ENCODE measurements at regions not wholly inside any gene's neighbourhood (a gene's known extent, or its start where the extent isn't known, plus 50 kb on each side); places are given as distances from the start of the nearest gene placed in this dataset.

DNA sequence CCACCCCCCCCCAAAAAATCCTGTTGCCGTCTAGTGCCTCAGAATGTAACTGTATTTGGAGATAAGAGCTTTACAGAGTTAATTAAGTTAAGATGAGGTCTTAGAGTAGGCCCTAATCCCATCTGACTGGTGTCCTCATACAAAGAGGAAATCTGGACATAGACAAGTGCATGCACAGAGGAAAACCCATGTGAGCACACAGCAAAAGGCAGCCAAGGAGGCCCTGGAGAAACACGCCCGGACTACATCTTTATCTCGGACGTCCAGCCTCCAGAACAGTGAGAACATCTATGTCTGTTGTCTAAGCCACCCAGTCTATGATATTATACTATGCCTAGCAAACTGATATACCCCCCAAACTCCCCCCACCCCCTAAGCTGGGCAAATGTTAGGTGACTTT, 193.8 kb downstream of the KATNAL1 start:
- H3K4me2 ChIP-seq (ENCODE audit: unreplicated experiment): peak overlapping the region; percentile 86
- 43 to 56% methylated on average over 5 of the region's 5 CpGs for WGBS, 2 experiments (ENCODE audit: low coverage in 1 of 2, low lambda C conversion rate in 2 of 2, missing lambda C conversion rate in 2 of 2)
- H2AFZ ChIP-seq: peak overlapping the region; percentile 76; the same call in 1 of the 2 replicates
- in situ Hi-C loops (cut with MboI): loop anchor here (10.0 to 25.0 kb wide), 3 partner anchors 176 to 599 kb away; no protein-coding TSS in a partner anchor
- no peak for TF ChIP-seq EZH2phosphoT487 (IDR thresholded peaks at IDR 0.05; ENCODE audit: insufficient read depth, low read depth)
- TF ChIP-seq EZH2 (IDR thresholded peaks at IDR 0.05; ENCODE audit: insufficient read depth, poor library complexity, severe bottlenecking): no peak
- H3K79me2 ChIP-seq (ENCODE audit: insufficient read depth): 0 out of 2 replicates have a peak, but pooled peaks cover 10% of the 10 kb centered on the region
- no peaks in the 10 kb centered on the region for H4K20me1 ChIP-seq (ENCODE audit: insufficient read depth)
- peaks cover 31% of the 10 kb centered on the region for H3K4me1 ChIP-seq (ENCODE audit: insufficient read depth)
- peaks cover 18% of the 10 kb centered on the region for H3F3A ChIP-seq (ENCODE audit: insufficient read depth)
- H3K4me3 ChIP-seq: peak overlapping the region; percentile 6; the same call in 1 of the 2 replicates
- no peaks in the 10 kb centered on the region for H3K27me3 ChIP-seq (replicated peaks; ENCODE audit: insufficient read depth)
- peak overlapping the region; percentile 73; the same call in 1 of the 2 replicates for H3K9ac ChIP-seq
- no peaks in the 10 kb centered on the region for H3K36me3 ChIP-seq (ENCODE audit: low read depth)
- H3K27ac ChIP-seq: peak overlapping the region; percentile 57
- H3K9me3 ChIP-seq (ENCODE audit: low read depth): no peaks in the 10 kb centered on the region
- no peaks in the 10 kb centered on the region for H3K9me2 ChIP-seq (ENCODE audit: insufficient read depth)
- DNase-seq: peak; percentile 39

DNA sequence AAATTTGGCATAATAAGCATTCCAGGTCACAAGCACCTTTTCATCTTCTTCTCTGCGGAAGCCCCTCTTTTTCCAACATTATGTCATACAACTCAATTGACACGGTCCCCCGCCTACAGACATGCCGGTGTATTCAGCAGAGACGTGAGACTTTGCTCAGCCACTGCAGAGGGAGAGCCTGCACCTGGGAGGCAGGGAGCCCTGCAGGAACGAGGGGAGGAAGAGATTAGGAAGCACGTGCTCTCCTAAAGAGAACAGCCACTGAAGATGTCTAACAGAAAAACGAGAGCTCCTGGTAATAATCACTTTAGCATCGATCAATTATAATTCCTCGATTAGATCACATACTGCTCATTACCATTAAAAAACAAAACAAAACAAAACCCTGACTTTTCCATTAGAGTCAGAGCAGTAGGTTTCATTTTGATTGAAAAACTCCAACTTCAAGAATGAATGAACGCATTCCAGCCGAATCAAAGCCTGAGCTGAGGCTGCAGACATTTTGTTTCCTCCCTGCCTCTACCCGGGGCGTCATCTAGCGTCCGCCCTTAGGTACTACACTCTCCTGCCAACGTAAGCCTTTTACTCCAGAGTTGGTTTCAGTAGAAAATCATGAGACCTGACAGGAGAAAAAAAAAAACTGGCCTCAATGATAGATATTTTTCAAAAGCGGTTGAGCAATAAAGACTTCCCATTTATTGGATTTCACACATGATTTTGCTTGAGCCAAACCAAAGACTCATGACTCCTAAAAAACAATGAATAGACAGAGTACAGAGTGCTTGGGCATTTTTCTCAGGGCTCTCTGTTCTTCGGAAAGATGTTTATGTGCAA, 194.5 kb downstream of the KATNAL1 start:
- no peaks in the 10 kb centered on the region for H4K20me1 ChIP-seq (ENCODE audit: insufficient read depth)
- no peaks in the 10 kb centered on the region for H3K36me3 ChIP-seq (ENCODE audit: low read depth)
- H3K4me3 ChIP-seq: peak overlapping the region; percentile 47
- peak overlapping the region; percentile 73; the same call in 1 of the 2 replicates for H3K9ac ChIP-seq
- 16 to 17% methylated on average over 19 of the region's 19 CpGs for WGBS, 2 experiments (ENCODE audit: low coverage in 1 of 2, low lambda C conversion rate in 2 of 2, missing lambda C conversion rate in 2 of 2)
- H3K4me2 ChIP-seq (ENCODE audit: unreplicated experiment): peak overlapping the region; percentile 49
- peak overlapping the region; percentile 57 for H3K27ac ChIP-seq
- in situ Hi-C loops (cut with MboI): loop anchor here (10.0 to 25.0 kb wide), 3 partner anchors 176 to 598 kb away; no protein-coding TSS in a partner anchor
- peak; percentile 92 for DNase-seq
- 0 out of 2 replicates have a peak, but pooled peaks cover 10% of the 10 kb centered on the region for H3K79me2 ChIP-seq (ENCODE audit: insufficient read depth)
- H3K27me3 ChIP-seq (replicated peaks; ENCODE audit: insufficient read depth): no peaks in the 10 kb centered on the region
- H3F3A ChIP-seq (ENCODE audit: insufficient read depth): peaks cover 13% of the 10 kb centered on the region
- no peak for TF ChIP-seq EZH2phosphoT487 (IDR thresholded peaks at IDR 0.05; ENCODE audit: insufficient read depth, low read depth)
- TF ChIP-seq EZH2 (IDR thresholded peaks at IDR 0.05; ENCODE audit: insufficient read depth, poor library complexity, severe bottlenecking): no peak
- H2AFZ ChIP-seq: peak overlapping the region; percentile 47
- no peaks in the 10 kb centered on the region for H3K9me2 ChIP-seq (ENCODE audit: insufficient read depth)
- no peaks in the 10 kb centered on the region for H3K9me3 ChIP-seq (ENCODE audit: low read depth)
- peaks cover 32% of the 10 kb centered on the region for H3K4me1 ChIP-seq (ENCODE audit: insufficient read depth)

DNA sequence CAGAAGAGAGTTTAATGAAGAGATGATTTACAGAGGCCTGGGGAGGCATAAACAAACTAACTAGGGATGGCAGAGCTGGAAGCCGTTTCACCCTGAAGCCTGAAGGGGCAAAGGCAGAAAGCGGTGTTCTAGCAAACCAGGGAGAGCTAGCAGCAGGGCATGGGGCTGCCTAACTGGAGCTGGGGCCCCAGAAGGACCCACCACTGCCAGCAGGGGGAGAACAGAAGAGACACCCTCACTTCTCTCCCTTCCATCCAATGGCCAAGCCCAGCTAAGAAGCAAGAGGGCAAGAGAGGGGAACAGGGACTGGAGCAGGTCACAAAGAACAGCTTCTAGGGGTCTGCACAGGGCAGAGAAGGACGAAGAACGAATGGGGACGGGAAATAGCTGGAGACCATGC, 195.5 kb downstream of the KATNAL1 start:
- H2AFZ ChIP-seq: no peak overlapping the region
- no peaks in the 10 kb centered on the region for H3K27me3 ChIP-seq (replicated peaks; ENCODE audit: insufficient read depth)
- H3K9me2 ChIP-seq (ENCODE audit: insufficient read depth): no peaks in the 10 kb centered on the region
- H4K20me1 ChIP-seq (ENCODE audit: insufficient read depth): no peaks in the 10 kb centered on the region
- no peaks in the 10 kb centered on the region for H3K36me3 ChIP-seq (ENCODE audit: low read depth)
- H3K79me2 ChIP-seq (ENCODE audit: insufficient read depth): 0 out of 2 replicates have a peak, but pooled peaks cover 10% of the 10 kb centered on the region
- TF ChIP-seq EZH2phosphoT487 (IDR thresholded peaks at IDR 0.05; ENCODE audit: insufficient read depth, low read depth): no peak
- no peak for TF ChIP-seq EZH2 (IDR thresholded peaks at IDR 0.05; ENCODE audit: insufficient read depth, poor library complexity, severe bottlenecking)
- no peak overlapping the region for H3K4me2 ChIP-seq (ENCODE audit: unreplicated experiment)
- WGBS, 2 experiments (ENCODE audit: low coverage in 1 of 2, low lambda C conversion rate in 2 of 2, missing lambda C conversion rate in 2 of 2): 87 to 91% methylated on average over 5 of the region's 5 CpGs
- no peaks in the 10 kb centered on the region for H3K9me3 ChIP-seq (ENCODE audit: low read depth)
- H3K9ac ChIP-seq: no peak overlapping the region
- in situ Hi-C loops (cut with MboI): loop anchor here (10.0 to 25.0 kb wide), 3 partner anchors 175 to 597 kb away; no protein-coding TSS in a partner anchor
- H3K4me3 ChIP-seq: no peak overlapping the region
- peak; percentile 42 for DNase-seq
- H3K27ac ChIP-seq: no peak overlapping the region
- H3K4me1 ChIP-seq (ENCODE audit: insufficient read depth): peaks cover 38% of the 10 kb centered on the region
- H3F3A ChIP-seq (ENCODE audit: insufficient read depth): peaks cover 13% of the 10 kb centered on the region

DNA sequence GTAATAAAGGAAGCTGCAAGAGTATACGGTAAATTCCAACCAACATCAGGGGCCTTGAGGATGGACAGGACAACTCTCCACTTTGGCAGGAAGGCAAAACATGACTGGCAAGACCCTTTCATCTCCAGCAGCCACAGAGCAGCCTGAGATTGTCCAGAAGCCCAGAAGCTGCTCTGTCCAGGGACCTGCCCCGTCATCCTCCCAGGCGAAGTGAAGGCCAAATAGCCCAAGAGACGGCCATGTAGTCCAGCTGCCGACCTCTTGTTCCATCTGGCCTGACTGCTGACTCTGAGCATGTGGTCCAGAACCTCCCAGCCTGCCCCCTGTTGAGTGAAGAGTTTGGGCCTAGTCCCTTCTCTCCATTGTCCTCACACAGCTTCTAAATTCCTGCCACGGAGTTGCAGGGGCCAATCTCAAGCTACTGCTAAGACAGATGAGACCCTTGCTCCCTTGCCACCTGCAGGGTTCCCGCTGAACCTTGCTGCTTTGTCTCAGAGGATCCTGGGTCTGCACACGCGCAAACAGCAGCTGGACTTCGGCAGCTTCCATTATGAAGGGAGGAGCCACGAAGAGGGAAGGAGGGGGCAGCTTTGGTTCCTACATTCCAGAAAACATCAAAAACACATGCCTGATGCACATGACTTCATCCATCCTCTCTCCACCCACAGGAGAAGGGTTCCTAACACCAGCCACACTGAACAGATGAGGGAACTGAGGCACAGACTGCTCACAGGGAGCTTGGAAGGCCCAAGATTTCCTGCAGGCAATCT, 196.9 kb downstream of the KATNAL1 start:
- no peak overlapping the region for H3K4me3 ChIP-seq
- peak; percentile 58 for DNase-seq
- in situ Hi-C loops (cut with MboI): loop anchor here (10.0 to 25.0 kb wide), 3 partner anchors 173 to 596 kb away; no protein-coding TSS in a partner anchor

More for the DNA sequence above, 196.9 kb downstream of the KATNAL1 start:
- Histone ChIP-seq H3K9me2 (ENCODE audit: insufficient read depth) (no peaks in the 10 kb centered on the region), H3K9ac (no peak overlapping the region), H2AFZ (peak overlapping the region; percentile 83), H4K20me1 (ENCODE audit: insufficient read depth) (no peaks in the 10 kb centered on the region), H3K9me3 (ENCODE audit: low read depth) (no peaks in the 10 kb centered on the region), H3K4me1 (ENCODE audit: insufficient read depth) (peaks cover 35% of the 10 kb centered on the region), H3K79me2 (ENCODE audit: insufficient read depth) (0 out of 2 replicates have a peak, but pooled peaks cover 4% of the 10 kb centered on the region), H3K27me3 (replicated peaks; ENCODE audit: insufficient read depth) (no peaks in the 10 kb centered on the region), H3K27ac (no peak overlapping the region), H3F3A (ENCODE audit: insufficient read depth) (peaks cover 13% of the 10 kb centered on the region), H3K4me2 (ENCODE audit: unreplicated experiment) (no peak overlapping the region), H3K36me3 (ENCODE audit: low read depth) (no peaks in the 10 kb centered on the region)
- TF ChIP-seq EZH2phosphoT487 (IDR thresholded peaks at IDR 0.05; ENCODE audit: insufficient read depth, low read depth) (no peak), EZH2 (IDR thresholded peaks at IDR 0.05; ENCODE audit: insufficient read depth, poor library complexity, severe bottlenecking) (no peak)
- 52 to 56% methylated on average over 11 of the region's 11 CpGs for WGBS, 2 experiments (ENCODE audit: low coverage in 1 of 2, low lambda C conversion rate in 2 of 2, missing lambda C conversion rate in 2 of 2)
